ENCODE measurements at regions not wholly inside any gene's neighbourhood (a gene's known extent, or its start where the extent isn't known, plus 50 kb on each side); places are given as distances from the start of the nearest gene placed in this dataset.
"Not testable (repeated sequence)": the region's sequence is repeated elsewhere in the genome, so short reads cannot be mapped to it uniquely, and the experiment has no call there.

GRCh38 chr2:240191001-240191400 is 50.5 kb upstream of the OTOS start:
- DNase-seq (ENCODE audit: extremely low read depth in 1 of 2, low read depth in 1 of 2), result no peak

DNA sequence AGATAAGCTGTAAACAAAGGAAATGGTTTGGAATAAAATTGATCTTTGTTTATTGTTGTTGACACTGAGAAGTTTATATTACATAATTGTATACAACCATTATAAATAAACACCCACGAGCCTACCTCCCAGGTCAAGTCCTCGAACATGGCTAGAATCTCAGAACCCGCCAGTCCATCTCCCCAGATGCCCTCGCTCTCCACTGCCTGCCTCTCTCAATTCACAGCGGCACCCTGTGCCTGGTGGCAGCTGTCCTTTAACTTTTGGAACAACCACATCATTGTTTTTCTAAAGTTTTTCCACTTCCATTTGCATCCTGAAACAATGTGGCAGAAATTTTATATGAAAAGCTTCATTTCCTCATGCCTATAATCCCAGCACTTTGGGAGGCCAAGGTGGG is 52.2 kb upstream of the OTOS start:
- DNase-seq (ENCODE audit: extremely low read depth in 1 of 2, low read depth in 1 of 2), result no peak

DNA sequence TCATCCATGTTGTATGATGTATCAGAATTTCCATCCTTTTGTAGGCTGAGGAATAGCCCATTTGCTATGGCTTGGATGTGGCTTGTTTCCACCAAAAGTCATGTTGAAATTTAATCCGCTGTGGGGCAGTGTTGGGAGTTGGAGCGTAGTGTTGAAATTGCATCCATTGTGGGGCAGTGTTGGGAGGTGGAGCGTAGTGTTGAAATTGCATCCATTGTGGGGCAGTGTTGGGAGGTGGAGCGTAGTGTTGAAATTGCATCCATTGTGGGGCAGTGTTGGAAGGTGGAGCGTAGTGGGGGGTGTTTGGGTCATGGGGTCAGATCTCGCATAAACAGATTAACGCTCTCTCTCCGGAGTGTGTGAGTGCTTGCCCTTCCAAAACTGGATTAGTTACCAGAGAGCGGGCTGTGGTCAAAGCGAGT is 53.9 kb upstream of the OTOS start:
- not testable (repeated sequence) for DNase-seq (ENCODE audit: extremely low read depth in 1 of 2, low read depth in 1 of 2)

DNA sequence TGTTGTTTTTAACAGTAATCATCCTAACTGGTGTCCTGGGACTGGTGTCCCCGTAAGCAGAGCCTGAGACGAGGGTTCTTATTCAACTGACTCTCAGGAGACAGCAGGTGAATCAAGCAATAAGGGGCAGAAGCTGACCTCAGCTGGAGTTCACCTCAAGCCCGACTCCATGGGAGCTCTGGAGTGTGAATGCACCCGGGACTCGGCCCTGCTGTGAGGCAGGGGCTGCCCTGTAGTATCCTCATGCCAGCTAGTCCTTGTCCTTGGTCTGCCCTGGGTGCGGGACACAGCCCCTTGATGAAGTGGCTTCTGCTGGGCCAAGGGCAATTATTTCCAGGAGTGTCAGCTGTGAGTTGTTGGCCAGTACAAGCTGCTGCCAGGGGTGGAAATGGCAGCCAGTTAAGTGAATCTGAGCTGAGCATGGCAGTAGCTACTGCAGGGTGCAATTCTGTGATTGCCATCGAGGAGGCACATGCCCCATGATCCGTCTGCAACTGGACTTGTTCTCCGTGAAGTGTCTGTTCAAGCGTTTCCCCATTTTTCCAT is 54.9 kb upstream of the OTOS start:
- DNase-seq (ENCODE audit: extremely low read depth in 1 of 2, low read depth in 1 of 2), result no peak

GRCh38 chr2:240196716-240197461 is 56.4 kb upstream of the OTOS start:
- DNase-seq (ENCODE audit: extremely low read depth in 1 of 2, low read depth in 1 of 2), result no peak

- no peak for DNase-seq (ENCODE audit: extremely low read depth in 1 of 2, low read depth in 1 of 2)
Measured at GRCh38 chr2:240197462-240198139, 57.1 kb upstream of the OTOS start.

DNA sequence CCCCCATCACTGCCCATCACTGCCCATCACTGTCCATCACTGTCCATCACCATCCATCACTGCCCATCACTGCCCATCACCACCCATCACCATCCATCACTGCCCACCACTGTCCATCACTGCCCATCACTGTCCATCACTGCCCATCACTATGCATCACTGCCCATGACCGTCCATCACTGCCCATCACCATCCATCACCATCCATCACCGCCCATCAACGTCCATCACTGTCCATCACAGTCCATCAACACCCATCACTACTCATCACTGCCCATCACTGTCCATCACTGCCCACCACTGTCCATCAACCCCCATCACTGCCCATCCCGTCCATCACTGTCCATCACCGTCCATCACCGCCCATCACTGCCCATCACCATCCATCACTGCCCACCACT is 57.8 kb upstream of the OTOS start:
- no peak for DNase-seq (ENCODE audit: extremely low read depth in 1 of 2, low read depth in 1 of 2)

DNA sequence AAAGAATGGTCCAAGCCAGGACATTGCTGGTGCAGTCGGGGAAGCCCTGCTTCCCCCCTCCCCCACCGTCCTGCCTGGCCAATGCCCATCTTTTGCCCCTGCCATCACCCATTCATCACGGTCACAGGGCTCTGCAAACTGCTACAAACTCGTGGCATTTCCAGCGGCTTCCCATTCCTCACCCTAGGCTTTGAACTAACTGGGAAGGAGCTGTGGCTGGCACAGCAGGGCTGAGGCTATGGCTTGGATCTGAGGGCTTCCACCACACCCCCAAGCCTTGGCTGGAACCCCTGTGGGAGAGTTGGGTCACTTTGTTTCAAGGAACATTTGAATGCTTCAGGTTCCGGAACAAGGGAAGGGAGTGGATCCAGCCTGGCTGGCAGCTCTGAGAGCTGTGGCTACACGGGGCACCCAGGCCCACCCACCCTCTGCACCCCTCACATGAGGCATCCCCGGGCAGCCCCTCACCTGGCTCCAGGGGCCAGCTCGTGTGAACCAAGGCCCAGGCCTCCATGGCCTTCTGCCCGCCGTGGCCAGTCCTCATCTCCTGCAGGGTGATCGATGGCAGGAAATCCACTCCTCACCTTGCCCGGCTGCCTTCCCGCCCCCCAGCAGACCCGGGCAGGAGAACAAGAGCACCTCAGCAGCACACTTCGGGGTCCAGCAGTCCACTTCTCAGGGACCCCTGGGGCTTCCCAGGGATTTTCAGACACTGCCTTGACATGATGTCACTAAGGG is 58.8 kb upstream of the OTOS start:
- no peak for DNase-seq (ENCODE audit: extremely low read depth in 1 of 2, low read depth in 1 of 2)

DNA sequence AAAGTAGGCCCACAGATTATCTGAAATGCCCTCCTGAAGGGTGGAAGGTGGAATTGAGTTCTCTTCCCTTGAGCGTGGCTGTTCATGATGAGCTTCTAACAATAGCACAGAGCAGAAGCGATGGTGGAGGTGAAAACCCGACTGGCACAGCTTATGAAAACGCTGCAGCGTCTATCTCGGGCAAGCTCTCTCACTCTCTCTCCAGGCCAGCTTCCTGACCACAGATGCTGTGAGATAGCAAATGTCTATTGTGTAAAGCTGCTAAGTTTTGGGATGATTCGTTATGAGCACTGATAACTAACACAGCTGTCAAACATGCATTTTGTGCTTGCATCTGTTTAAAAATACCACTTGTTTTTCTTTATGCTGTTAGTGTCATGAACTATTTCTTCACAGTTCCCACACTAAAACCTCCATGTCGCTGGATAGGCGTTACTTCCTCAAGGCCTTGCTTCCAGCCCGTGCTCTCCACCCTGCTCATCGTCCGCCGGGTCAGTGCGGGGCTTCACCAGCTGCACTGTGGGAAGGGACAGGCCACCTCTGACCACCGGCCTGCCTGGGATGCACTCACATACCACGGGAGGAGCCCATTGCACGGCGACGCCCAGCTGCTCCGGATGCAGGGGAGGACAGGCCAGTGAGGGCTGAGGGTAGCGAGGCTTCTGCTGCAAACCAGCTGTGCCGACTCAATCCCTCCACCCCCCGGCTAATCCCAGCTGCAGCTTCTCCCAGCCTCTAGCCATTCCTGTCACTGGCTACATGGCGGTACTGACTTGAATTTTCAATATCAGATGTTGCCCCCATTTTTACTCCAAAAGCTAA is 60.0 kb upstream of the OTOS start:
- no peak for DNase-seq (ENCODE audit: extremely low read depth in 1 of 2, low read depth in 1 of 2)

DNA sequence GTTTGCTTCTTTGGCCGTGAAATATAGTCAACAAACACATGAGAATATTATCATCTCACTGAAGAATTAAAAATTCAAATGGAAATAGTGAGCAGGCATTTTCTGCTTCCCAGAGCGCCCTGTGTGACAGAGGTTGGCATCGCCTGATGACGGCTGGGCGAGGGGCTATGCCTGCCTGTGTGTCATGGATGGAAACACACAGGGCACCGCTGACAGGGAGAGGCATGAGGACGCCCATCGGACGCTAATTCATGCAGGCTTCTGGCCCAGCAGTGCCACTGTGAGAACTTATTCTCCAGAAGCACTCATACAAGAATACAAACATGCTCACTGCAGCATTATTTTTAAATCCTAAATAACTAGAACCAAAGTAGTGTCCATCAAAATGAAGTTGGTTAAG is 61.4 kb upstream of the OTOS start:
- DNase-seq (ENCODE audit: extremely low read depth in 1 of 2, low read depth in 1 of 2), result no peak

GRCh38 chr2:240202586-240202985 is 62.1 kb upstream of the OTOS start:
- no peak for DNase-seq (ENCODE audit: extremely low read depth in 1 of 2, low read depth in 1 of 2)

DNA sequence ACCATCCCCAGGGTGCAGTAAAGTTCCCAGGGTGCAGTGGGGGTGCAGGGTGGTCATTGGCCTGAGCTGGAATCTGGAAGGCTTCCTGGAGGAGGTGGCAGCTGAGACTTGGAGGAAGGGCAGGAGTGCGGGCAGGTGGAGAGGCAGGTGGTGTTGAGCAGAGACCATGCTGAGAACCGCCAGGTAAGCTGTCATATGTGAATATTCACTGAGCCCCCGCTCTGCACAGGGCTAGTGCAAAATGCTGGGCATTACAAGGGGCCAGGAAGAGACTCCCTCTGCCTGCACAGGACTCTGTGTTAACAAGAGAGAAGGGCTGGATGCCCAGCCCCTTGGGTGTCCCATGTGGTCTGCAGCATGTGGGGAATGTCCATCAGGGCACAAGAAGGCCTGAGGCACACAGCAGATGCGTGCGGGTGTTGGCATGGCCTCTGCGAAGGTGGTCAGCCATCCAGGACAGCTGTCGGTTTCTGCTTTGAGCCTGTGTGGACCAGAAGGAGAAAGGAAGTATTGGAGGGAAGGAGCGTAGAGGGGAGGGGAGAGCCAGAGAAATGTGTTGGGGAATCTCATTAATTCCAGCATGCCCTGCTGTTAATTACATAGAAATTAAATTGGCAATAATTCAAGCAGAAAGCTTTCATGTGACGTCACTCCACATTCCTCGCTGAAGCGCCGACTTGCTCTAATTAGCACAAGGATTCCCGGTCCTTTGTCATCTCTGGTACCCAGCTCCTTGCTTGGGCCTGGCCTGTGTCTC is 62.8 kb upstream of the OTOS start:
- DNase-seq (ENCODE audit: extremely low read depth in 1 of 2, low read depth in 1 of 2), result no peak

DNA sequence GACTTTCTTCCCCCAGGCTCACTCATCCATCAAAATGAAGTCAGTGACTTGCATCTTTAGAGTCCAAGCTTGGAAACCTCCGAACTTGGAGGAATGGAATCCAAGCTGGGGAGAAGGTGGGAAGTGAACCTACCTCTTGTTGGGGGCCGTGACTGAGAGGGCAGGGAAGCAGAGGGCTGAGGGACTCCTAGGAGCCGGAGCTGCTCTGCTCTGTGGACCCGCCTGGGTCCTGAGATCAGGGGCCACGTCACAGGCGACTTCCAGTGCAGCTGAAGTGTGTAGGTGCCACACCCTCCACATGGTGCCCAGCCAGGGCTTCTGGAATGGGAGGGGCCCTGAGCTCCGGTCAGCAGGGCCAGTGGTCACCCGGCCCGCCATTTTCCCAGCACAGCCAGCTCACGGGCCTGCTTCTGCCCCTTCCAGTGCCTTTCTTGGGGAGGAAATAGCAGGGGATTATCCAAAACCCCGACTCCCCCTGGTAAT is 63.4 kb upstream of the OTOS start:
- DNase-seq (ENCODE audit: extremely low read depth in 1 of 2, low read depth in 1 of 2), result no peak

GRCh38 chr2:240204431-240205276 is 64.2 kb upstream of the OTOS start:
- DNase-seq (ENCODE audit: extremely low read depth in 1 of 2, low read depth in 1 of 2), result no peak

- DNase-seq (ENCODE audit: extremely low read depth in 1 of 2, low read depth in 1 of 2), result no peak
Measured at GRCh38 chr2:240205348-240205747, 64.9 kb upstream of the OTOS start.

DNA sequence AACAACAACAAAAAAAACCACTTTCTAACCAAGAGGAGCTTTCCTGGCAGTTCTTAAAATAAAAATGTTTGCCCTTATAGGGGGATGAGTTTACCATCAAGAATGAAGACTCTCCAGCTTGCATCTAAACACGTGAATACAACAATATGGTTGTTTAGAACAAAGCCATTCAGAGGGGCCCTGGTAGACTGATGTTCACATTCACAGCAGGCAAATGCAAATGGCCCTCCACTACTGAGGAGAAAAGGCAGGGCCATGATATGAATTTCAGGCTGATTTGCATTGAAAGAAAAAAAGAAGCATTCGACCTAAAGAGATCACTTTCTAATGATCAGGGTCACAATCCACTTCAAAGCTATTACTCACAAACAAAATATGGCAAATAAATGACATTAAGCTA is 65.3 kb upstream of the OTOS start:
- DNase-seq (ENCODE audit: extremely low read depth in 1 of 2, low read depth in 1 of 2), result no peak

- DNase-seq (ENCODE audit: extremely low read depth in 1 of 2, low read depth in 1 of 2), result no peak
Measured at GRCh38 chr2:240206630-240207029, 66.2 kb upstream of the OTOS start.

GRCh38 chr2:240207661-240208060 is 67.2 kb upstream of the OTOS start:
- DNase-seq (ENCODE audit: extremely low read depth in 1 of 2, low read depth in 1 of 2), result no peak

- DNase-seq (ENCODE audit: extremely low read depth in 1 of 2, low read depth in 1 of 2), result no peak
Measured at GRCh38 chr2:240208096-240208495, 67.6 kb upstream of the OTOS start.

Data from activated CD8-positive, alpha-beta memory T cell treated with anti-CD3 and anti-CD28 coated beads for 1 hour (primary cell).